ENCODE measurements at regions not wholly inside any gene's neighbourhood (a gene's known extent, or its start where the extent isn't known, plus 50 kb on each side); places are given as distances from the start of the nearest gene placed in this dataset.

- Histone ChIP-seq H3K9ac (ENCODE audit: low read length) (no peak overlapping the region), H3K36me3 (ENCODE audit: insufficient read depth, low read length) (no peaks in the 10 kb centered on the region), H3K4me3 (ENCODE audit: low read depth in 1 of 2, low read length in 2 of 2) (no peak overlapping the region), H3K27ac (ENCODE audit: low read depth, low read length) (no peak overlapping the region), H3K27me3 (ENCODE audit: control insufficient read depth in 1 of 2, insufficient read depth in 2 of 2, low read length in 2 of 2) (no peaks in the 10 kb centered on the region), H3K9me3 (ENCODE audit: low read length) (no peaks in the 10 kb centered on the region), H3K4me1 (ENCODE audit: insufficient read depth, low read length) (peaks cover 31% of the 10 kb centered on the region)
Measured at GRCh38 chr13:76635232-76636230, 250.7 kb downstream of the KCTD12 start.

- no peaks in the 10 kb centered on the region for H3K27me3 ChIP-seq (ENCODE audit: control insufficient read depth in 1 of 2, insufficient read depth in 2 of 2, low read length in 2 of 2)
- H3K9me3 ChIP-seq (ENCODE audit: low read length), result no peaks in the 10 kb centered on the region
- H3K4me3 ChIP-seq (ENCODE audit: low read depth in 1 of 2, low read length in 2 of 2), result no peak overlapping the region
- H3K36me3 ChIP-seq (ENCODE audit: insufficient read depth, low read length), result no peaks in the 10 kb centered on the region
- H3K4me1 ChIP-seq (ENCODE audit: insufficient read depth, low read length), result peaks cover 31% of the 10 kb centered on the region
- no peak overlapping the region for H3K27ac ChIP-seq (ENCODE audit: low read depth, low read length)
- H3K9ac ChIP-seq (ENCODE audit: low read length), result no peak overlapping the region
Measured at GRCh38 chr13:76634431-76635191, 251.6 kb downstream of the KCTD12 start.

DNA sequence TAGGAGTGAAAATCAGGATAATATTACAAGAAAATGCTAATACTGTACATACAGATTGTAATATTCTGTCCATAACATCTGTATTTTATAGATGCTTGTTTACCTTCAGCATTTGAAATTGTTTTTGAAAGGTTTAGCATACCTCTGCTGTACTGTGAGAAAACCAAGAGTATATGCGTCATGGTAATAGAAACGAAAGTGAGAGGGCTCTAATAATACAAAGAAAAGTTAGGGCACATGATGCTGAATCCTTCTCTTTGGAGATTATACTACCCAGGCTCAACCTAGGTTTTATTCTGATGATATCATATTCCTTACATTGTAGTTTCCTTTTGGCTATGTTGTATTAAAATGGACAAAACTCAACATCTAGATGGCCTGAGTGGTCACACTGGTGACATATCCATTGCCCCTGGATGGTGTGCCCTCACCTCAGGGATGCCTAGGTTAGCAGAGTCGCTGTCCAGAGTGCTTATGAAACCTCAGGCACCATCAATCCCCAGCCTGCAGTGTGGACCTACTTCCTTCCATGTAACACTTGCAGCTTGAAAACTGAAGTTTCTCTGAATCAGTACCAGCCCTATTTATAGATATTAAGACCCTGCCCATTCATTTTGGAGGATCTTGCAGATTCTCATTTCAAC, 253.7 kb downstream of the KCTD12 start:
- Histone ChIP-seq H3K27ac (ENCODE audit: low read depth, low read length) (no peak overlapping the region), H3K27me3 (ENCODE audit: control insufficient read depth in 1 of 2, insufficient read depth in 2 of 2, low read length in 2 of 2) (no peaks in the 10 kb centered on the region), H3K9me3 (ENCODE audit: low read length) (no peaks in the 10 kb centered on the region), H3K4me1 (ENCODE audit: insufficient read depth, low read length) (peaks cover 17% of the 10 kb centered on the region), H3K4me3 (ENCODE audit: low read depth in 1 of 2, low read length in 2 of 2) (no peak overlapping the region), H3K9ac (ENCODE audit: low read length) (no peak overlapping the region), H3K36me3 (ENCODE audit: insufficient read depth, low read length) (no peaks in the 10 kb centered on the region)

GRCh38 chr13:76630629-76631230, 255.5 kb downstream of the KCTD12 start:
- Histone ChIP-seq H3K9ac (ENCODE audit: low read length) (no peak overlapping the region), H3K27me3 (ENCODE audit: control insufficient read depth in 1 of 2, insufficient read depth in 2 of 2, low read length in 2 of 2) (no peaks in the 10 kb centered on the region), H3K4me3 (ENCODE audit: low read depth in 1 of 2, low read length in 2 of 2) (no peak overlapping the region), H3K27ac (ENCODE audit: low read depth, low read length) (no peak overlapping the region), H3K4me1 (ENCODE audit: insufficient read depth, low read length) (peaks cover 3% of the 10 kb centered on the region), H3K36me3 (ENCODE audit: insufficient read depth, low read length) (no peaks in the 10 kb centered on the region), H3K9me3 (ENCODE audit: low read length) (no peaks in the 10 kb centered on the region)

DNA sequence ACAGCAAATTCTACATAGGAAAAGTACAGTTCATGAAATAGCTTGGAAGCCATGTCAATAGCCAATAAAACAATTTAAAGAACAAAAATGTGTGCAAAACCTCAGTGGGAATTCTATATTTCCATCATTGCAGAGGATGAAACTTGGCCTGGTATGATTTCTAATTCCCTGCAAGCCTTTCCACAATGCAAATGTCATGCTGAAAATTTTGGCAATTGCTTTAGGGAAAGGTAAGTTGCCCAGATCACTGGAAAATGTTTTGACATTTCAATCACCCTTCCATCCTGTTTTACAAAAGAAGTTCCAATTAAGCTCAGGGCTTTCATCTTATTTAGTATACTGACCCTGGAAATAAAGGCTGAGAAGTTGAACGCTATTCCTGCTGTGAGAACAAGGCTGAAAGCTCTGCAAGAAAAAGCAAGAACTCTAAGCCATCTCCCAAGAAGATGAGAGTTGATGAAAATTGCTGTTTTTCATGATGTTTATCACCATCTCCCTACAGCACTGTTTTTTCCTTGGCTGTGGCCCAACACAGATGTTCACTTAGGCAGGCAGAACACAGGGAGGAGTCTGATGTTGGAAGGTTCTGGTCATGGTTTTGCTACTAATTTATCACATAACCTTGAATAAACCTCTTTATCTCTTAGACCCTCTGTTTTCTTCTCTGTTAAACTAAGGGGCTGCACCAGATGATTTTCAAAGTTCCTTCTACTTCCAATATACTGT, 263.7 kb downstream of the KCTD12 start:
- H3K4me3 ChIP-seq (ENCODE audit: low read depth in 1 of 2, low read length in 2 of 2), result no peak overlapping the region
- no peaks in the 10 kb centered on the region for H3K36me3 ChIP-seq (ENCODE audit: insufficient read depth, low read length)
- no peak overlapping the region for H3K27ac ChIP-seq (ENCODE audit: low read depth, low read length)
- peaks cover 19% of the 10 kb centered on the region for H3K4me1 ChIP-seq (ENCODE audit: insufficient read depth, low read length)
- H3K27me3 ChIP-seq (ENCODE audit: control insufficient read depth in 1 of 2, insufficient read depth in 2 of 2, low read length in 2 of 2), result no peaks in the 10 kb centered on the region
- H3K9me3 ChIP-seq (ENCODE audit: low read length), result no peaks in the 10 kb centered on the region
- H3K9ac ChIP-seq (ENCODE audit: low read length), result no peak overlapping the region

DNA sequence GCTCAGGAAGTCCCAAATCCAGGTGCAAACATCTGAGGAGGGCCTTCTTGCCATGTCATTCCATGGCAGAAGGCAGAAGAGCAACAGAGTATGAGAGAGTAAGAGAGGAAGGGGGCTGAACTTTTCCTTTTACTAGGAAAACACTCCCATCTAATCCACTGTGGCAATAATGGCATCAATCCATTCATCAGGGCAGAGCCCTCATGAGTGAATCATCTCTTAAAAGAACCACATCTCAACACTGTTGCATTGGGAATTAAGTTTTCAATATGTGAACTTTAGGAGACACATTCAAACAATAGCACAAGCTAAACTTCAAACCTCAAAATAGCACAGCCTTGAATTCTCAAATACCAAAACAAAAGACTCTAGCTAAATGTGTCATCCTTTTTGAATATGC, 264.5 kb downstream of the KCTD12 start:
- no peak overlapping the region for H3K9ac ChIP-seq (ENCODE audit: low read length)
- H3K4me3 ChIP-seq (ENCODE audit: low read depth in 1 of 2, low read length in 2 of 2), result no peak overlapping the region
- H3K27me3 ChIP-seq (ENCODE audit: control insufficient read depth in 1 of 2, insufficient read depth in 2 of 2, low read length in 2 of 2), result no peaks in the 10 kb centered on the region
- H3K36me3 ChIP-seq (ENCODE audit: insufficient read depth, low read length), result no peaks in the 10 kb centered on the region
- no peaks in the 10 kb centered on the region for H3K9me3 ChIP-seq (ENCODE audit: low read length)
- no peak overlapping the region for H3K27ac ChIP-seq (ENCODE audit: low read depth, low read length)
- H3K4me1 ChIP-seq (ENCODE audit: insufficient read depth, low read length), result peaks cover 19% of the 10 kb centered on the region

- Histone ChIP-seq H3K4me1 (ENCODE audit: insufficient read depth, low read length) (peaks cover 19% of the 10 kb centered on the region), H3K27me3 (ENCODE audit: control insufficient read depth in 1 of 2, insufficient read depth in 2 of 2, low read length in 2 of 2) (no peaks in the 10 kb centered on the region), H3K27ac (ENCODE audit: low read depth, low read length) (no peak overlapping the region), H3K36me3 (ENCODE audit: insufficient read depth, low read length) (no peaks in the 10 kb centered on the region), H3K9ac (ENCODE audit: low read length) (no peak overlapping the region), H3K9me3 (ENCODE audit: low read length) (no peaks in the 10 kb centered on the region), H3K4me3 (ENCODE audit: low read depth in 1 of 2, low read length in 2 of 2) (no peak overlapping the region)
Measured at GRCh38 chr13:76620036-76620435, 266.2 kb downstream of the KCTD12 start.

DNA sequence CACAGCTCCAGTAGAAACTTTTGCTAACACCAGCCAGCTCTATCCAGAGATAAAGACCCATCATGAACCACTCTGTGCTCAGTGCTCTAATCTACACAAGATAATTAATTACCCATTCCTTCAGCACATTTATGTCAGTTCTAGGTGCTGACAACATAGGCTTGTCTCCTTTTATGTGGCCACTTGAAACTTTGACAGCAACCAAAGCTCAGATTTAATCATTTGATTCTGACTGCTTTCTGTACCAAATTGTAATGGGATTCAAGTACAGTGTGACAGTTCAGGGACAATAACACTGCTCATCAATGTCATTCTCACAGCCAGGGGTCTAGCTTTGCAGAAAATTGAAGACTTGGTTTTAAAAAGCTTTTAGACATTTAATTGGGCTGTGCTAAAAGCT, 266.6 kb downstream of the KCTD12 start:
- no peaks in the 10 kb centered on the region for H3K27me3 ChIP-seq (ENCODE audit: control insufficient read depth in 1 of 2, insufficient read depth in 2 of 2, low read length in 2 of 2)
- peaks cover 19% of the 10 kb centered on the region for H3K4me1 ChIP-seq (ENCODE audit: insufficient read depth, low read length)
- H3K36me3 ChIP-seq (ENCODE audit: insufficient read depth, low read length), result no peaks in the 10 kb centered on the region
- no peaks in the 10 kb centered on the region for H3K9me3 ChIP-seq (ENCODE audit: low read length)
- no peak overlapping the region for H3K4me3 ChIP-seq (ENCODE audit: low read depth in 1 of 2, low read length in 2 of 2)
- H3K27ac ChIP-seq (ENCODE audit: low read depth, low read length), result no peak overlapping the region
- H3K9ac ChIP-seq (ENCODE audit: low read length), result no peak overlapping the region

- Histone ChIP-seq H3K9ac (ENCODE audit: low read length) (no peak overlapping the region), H3K4me1 (ENCODE audit: insufficient read depth, low read length) (no peaks in the 10 kb centered on the region), H3K36me3 (ENCODE audit: insufficient read depth, low read length) (no peaks in the 10 kb centered on the region), H3K27ac (ENCODE audit: low read depth, low read length) (no peak overlapping the region), H3K27me3 (ENCODE audit: control insufficient read depth in 1 of 2, insufficient read depth in 2 of 2, low read length in 2 of 2) (no peaks in the 10 kb centered on the region), H3K4me3 (ENCODE audit: low read depth in 1 of 2, low read length in 2 of 2) (no peak overlapping the region), H3K9me3 (ENCODE audit: low read length) (no peaks in the 10 kb centered on the region)
Measured at GRCh38 chr13:76610819-76611415, 275.3 kb downstream of the KCTD12 start.

GRCh38 chr13:76609643-76610042, 276.6 kb downstream of the KCTD12 start:
- Histone ChIP-seq H3K4me3 (ENCODE audit: low read depth in 1 of 2, low read length in 2 of 2) (no peak overlapping the region), H3K27me3 (ENCODE audit: control insufficient read depth in 1 of 2, insufficient read depth in 2 of 2, low read length in 2 of 2) (no peaks in the 10 kb centered on the region), H3K4me1 (ENCODE audit: insufficient read depth, low read length) (no peaks in the 10 kb centered on the region), H3K9ac (ENCODE audit: low read length) (no peak overlapping the region), H3K36me3 (ENCODE audit: insufficient read depth, low read length) (no peaks in the 10 kb centered on the region), H3K9me3 (ENCODE audit: low read length) (no peaks in the 10 kb centered on the region), H3K27ac (ENCODE audit: low read depth, low read length) (no peak overlapping the region)
